ENCODE measurements at regions not wholly inside any gene's neighbourhood (a gene's known extent, or its start where the extent isn't known, plus 50 kb on each side); places are given as distances from the start of the nearest gene placed in this dataset.

GRCh38 chr3:22170370-22170769, 419.4 kb upstream of the ZNF385D start:
- CTCF ChIA-PET: interaction anchor here (1.1 kb wide), 1 partner anchor 9 kb away, joined by 3 read pairs; no protein-coding TSS in a partner anchor
- Histone ChIP-seq H3F3A (replicated peaks; ENCODE audit: insufficient read depth) (no peaks in the 10 kb centered on the region), H3K79me2 (ENCODE audit: insufficient read depth) (no peaks in the 10 kb centered on the region), H3K9me3 (no peaks in the 10 kb centered on the region), H3K36me3 (replicated peaks in 1 of 2; ENCODE audit: control insufficient read depth in 1 of 2, insufficient read depth in 2 of 2, low read length in 1 of 2) (no peaks in the 10 kb centered on the region), H3K4me1 (ENCODE audit: control insufficient read depth in 1 of 2, insufficient read depth in 2 of 2, low read depth in 1 of 2, low read length in 1 of 2) (no peaks in the 10 kb centered on the region; a peak in 1 of 4 replicates), H3K4me3 (ENCODE audit: low read depth in 2 of 2, low read length in 1 of 2) (no peak overlapping the region), H3K9me2 (no peaks in the 10 kb centered on the region), H4K20me1 (ENCODE audit: insufficient read depth) (no peaks in the 10 kb centered on the region), H2AFZ (ENCODE audit: low read depth) (no peak overlapping the region), H3K9ac (no peak overlapping the region), H3K27ac (ENCODE audit: low read depth in 2 of 2, low read length in 1 of 2) (no peak overlapping the region), H3K4me2 (no peak overlapping the region), H3K27me3 (ENCODE audit: insufficient read depth) (no peaks in the 10 kb centered on the region)
- 32% methylated on average over 1 of the region's 1 CpG for WGBS (ENCODE audit: low lambda C conversion rate)
- POLR2A ChIA-PET: no interaction called here
- TF ChIP-seq REST (IDR thresholded peaks at IDR 0.05; ENCODE audit: low read depth, low read length) (no peak), RFX5 (IDR thresholded peaks at IDR 0.05; ENCODE audit: low read length) (no peak), ELF1 (IDR thresholded peaks at IDR 0.05) (no peak), TEAD4 (IDR thresholded peaks at IDR 0.05; ENCODE audit: borderline replicate concordance, insufficient read depth) (no peak), GABPA (IDR thresholded peaks at IDR 0.05; ENCODE audit: low read depth) (no peak), EZH2phosphoT487 (IDR thresholded peaks at IDR 0.05; ENCODE audit: borderline replicate concordance, low read depth) (no peak), TAF1 (IDR thresholded peaks at IDR 0.05; ENCODE audit: borderline replicate concordance, low read depth, low read length) (no peak), SMC3 (IDR thresholded peaks at IDR 0.05; ENCODE audit: low read depth, low read length) (no peak), POLR2AphosphoS5 (IDR thresholded peaks at IDR 0.05; ENCODE audit: low read depth, low read length) (no peak), EP300 (IDR thresholded peaks at IDR 0.05; ENCODE audit: borderline replicate concordance in 1 of 2, low read depth in 1 of 2, low read length in 1 of 2) (no peak), IRF3 (IDR thresholded peaks at IDR 0.05; ENCODE audit: low read depth, low read length) (no peak), USF2 (IDR thresholded peaks at IDR 0.05; ENCODE audit: borderline replicate concordance, low read depth, low read length) (no peak), SIN3A (IDR thresholded peaks at IDR 0.05; ENCODE audit: borderline replicate concordance, low read depth, low read length) (no peak), MEF2A (IDR thresholded peaks at IDR 0.05; ENCODE audit: borderline replicate concordance, low read depth) (no peak)
- no peak for DNase-seq

Data from SK-N-SH (cell line).